Thyroid gland (tissue), 4 donors: ENCODE measurements at regions not wholly inside any gene's neighbourhood (a gene's known extent, or its start where the extent isn't known, plus 50 kb on each side); places are given as distances from the start of the nearest gene placed in this dataset.

Experiments
- CTCF ChIP-seq, 6 experiments: fragments of 200-600 bp in 3 of 6; fragments of 450-650 bp in 3 of 6; sonication (generic) in 3 of 6; IDR thresholded peaks; one replicate each; pipeline ENCODE4 v1.5.1; 2016 to 2019; ENCODE audit warnings: antibody characterized with exemption in 6 of 6, mild to moderate bottlenecking in 2 of 6, inconsistent platforms in 1 of 6, moderate library complexity in 1 of 6
- POLR2A ChIP-seq, 2 donors: fragments of 450-650 bp; IDR thresholded peaks; one replicate each; pipeline ENCODE4 v1.6.1; 2017; ENCODE audit warnings: antibody characterized with exemption in 2 of 2, mild to moderate bottlenecking in 2 of 2, moderate library complexity in 1 of 2

GRCh38 chr4:152106113-152106763 lies 345.4 kb upstream of the GATB start:
- TF ChIP-seq POLR2A (IDR thresholded peaks at IDR 0.05) (no peak), CTCF (IDR thresholded peaks at IDR 0.05) (no peak)
